ENCODE measurements at regions not wholly inside any gene's neighbourhood (a gene's known extent, or its start where the extent isn't known, plus 50 kb on each side); places are given as distances from the start of the nearest gene placed in this dataset.
"Not testable (repeated sequence)": the region's sequence is repeated elsewhere in the genome, so short reads cannot be mapped to it uniquely, and the experiment has no call there.

DNA sequence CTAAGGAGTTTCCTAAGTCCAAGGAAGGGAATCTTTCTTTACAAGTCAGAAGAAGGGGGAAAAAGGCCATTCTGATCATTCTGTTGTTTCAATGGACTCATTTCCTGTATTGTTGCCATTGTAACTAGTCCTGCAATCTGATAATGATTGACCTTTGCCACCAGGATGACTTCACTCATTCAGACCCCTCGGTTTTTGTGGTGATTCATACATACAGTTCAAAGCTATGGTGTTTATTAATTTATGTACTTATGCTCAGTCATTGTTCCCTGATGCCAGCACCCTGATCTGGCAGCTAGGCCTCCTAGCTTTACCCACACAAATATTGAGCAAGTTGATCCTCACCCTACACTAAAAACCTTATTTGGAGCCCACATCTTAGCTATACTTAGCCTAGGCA, 57.6 kb upstream of the ZNF519 start:
- DNase-seq (ENCODE audit: low spot score): no peak

DNA sequence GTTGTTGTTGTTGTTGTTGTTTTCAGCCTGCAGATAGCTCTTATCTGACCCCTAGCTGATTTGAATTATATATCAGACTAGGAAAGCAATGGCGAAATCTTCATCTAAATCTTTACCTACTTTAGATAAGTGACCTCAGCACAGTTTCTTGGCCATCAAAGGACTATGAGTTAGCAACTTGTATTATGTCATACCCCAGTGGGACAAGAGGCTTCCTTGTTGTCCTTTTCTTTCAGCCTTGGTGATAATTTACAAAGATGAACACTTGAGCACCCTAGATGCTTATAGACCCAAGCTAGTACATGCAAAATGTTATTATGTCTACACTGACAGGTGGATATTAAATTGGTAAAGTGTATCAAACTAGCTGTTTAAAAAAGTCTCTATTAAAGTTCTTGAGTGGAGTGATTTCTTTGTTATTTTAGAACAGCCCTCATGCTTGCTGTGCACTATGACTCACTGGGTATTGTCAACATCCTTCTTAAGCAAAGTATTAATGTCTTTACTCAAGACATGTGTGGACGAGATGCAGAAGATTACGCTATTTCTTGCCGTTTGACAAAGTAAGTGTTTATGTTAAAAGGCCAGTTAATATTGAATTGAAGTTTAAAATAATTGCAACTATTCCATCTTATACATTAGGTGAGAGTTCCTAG, 56.6 kb upstream of the ZNF519 start:
- not testable (repeated sequence) for DNase-seq (ENCODE audit: low spot score)

Data from AG08396 (cell line).